Mesenchymal stem cell (in vitro differentiated cells and primary cell): ENCODE measurements at regions not wholly inside any gene's neighbourhood (a gene's known extent, or its start where the extent isn't known, plus 50 kb on each side); places are given as distances from the start of the nearest gene placed in this dataset. TPM values are rescaled to one million over a fixed set of nuclear protein-coding genes. Genes with fewer than 3 reads are reported as not detected.

Source experiments
- DNase-seq: peaks from one replicate; pipeline ENCODE4 v3.0.0-alpha.2; 2013
- H2AFZ ChIP-seq: one replicate; pipeline ENCODE4 v1.6.1; 2013; ENCODE audit warnings: low read depth, mild to moderate bottlenecking, control low read depth, inconsistent platforms, low read length, moderate library complexity
- H2AK5ac ChIP-seq: 2 replicates; pipeline ENCODE4 v1.6.1; 2013; ENCODE audit warnings: low read length, moderate library complexity, mild to moderate bottlenecking, inconsistent platforms; ENCODE audit not compliant: severe bottlenecking
- H2BK120ac ChIP-seq: one replicate; pipeline ENCODE4 v1.6.1; 2013; ENCODE audit warnings: low read depth, mild to moderate bottlenecking, inconsistent platforms, low read length, moderate library complexity
- H2BK12ac ChIP-seq, 2 experiments: one replicate each; pipeline ENCODE4 v1.6.1; 2013; ENCODE audit warnings: inconsistent platforms in 2 of 2, low read length in 2 of 2, mild to moderate bottlenecking in 2 of 2, moderate library complexity in 2 of 2, control low read depth in 1 of 2
- H2BK15ac ChIP-seq: one replicate; pipeline ENCODE4 v1.6.1; 2013; ENCODE audit warnings: mild to moderate bottlenecking, low read depth, inconsistent platforms; ENCODE audit not compliant: poor library complexity, severe bottlenecking
- H2BK5ac ChIP-seq: 2 replicates; pipeline ENCODE4 v1.6.1; 2013; ENCODE audit warnings: low read depth, mild to moderate bottlenecking, low read length, control low read depth, inconsistent platforms; ENCODE audit not compliant: poor library complexity, severe bottlenecking
- H3K14ac ChIP-seq, 2 experiments: one replicate each; pipeline ENCODE4 v1.6.1; 2013; ENCODE audit warnings: inconsistent platforms in 2 of 2, low read length in 2 of 2, control low read depth in 1 of 2, mild to moderate bottlenecking in 1 of 2, moderate library complexity in 1 of 2
- H3K18ac ChIP-seq, 2 experiments: one replicate each; pipeline ENCODE4 v1.6.1; 2013; ENCODE audit warnings: inconsistent platforms in 2 of 2, low read length in 2 of 2, control low read depth in 1 of 2, low read depth in 1 of 2, mild to moderate bottlenecking in 1 of 2
- H3K23ac ChIP-seq, 2 experiments: one replicate each; pipeline ENCODE4 v1.6.1; 2013; ENCODE audit warnings: inconsistent platforms in 2 of 2, low read length in 2 of 2, mild to moderate bottlenecking in 2 of 2, moderate library complexity in 2 of 2, control low read depth in 1 of 2
- H3K27ac ChIP-seq: 2 replicates; pipeline ENCODE4 v1.5.1; 2013; ENCODE audit warnings: mild to moderate bottlenecking, moderate library complexity, low read length, control low read depth, inconsistent platforms; ENCODE audit not compliant: poor library complexity, severe bottlenecking
- H3K27me3 ChIP-seq, 2 experiments: 2 replicates each; pipeline versions ENCODE4 v1.6.1 to v1.7.0; 2013; ENCODE audit warnings: low read length in 2 of 2, mild to moderate bottlenecking in 2 of 2, moderate library complexity in 2 of 2, control low read depth in 1 of 2, inconsistent platforms in 1 of 2; ENCODE audit not compliant: control insufficient read depth in 1 of 2, insufficient read depth in 1 of 2
- H3K36me3 ChIP-seq, 2 experiments: 2 replicates each; pipeline versions ENCODE4 v1.6.1 to v1.7.0; 2013; ENCODE audit warnings: low read length in 2 of 2, control low read depth in 1 of 2, inconsistent platforms in 1 of 2, low read depth in 1 of 2, mild to moderate bottlenecking in 1 of 2; ENCODE audit not compliant: insufficient read depth in 2 of 2, control insufficient read depth in 1 of 2
- H3K4ac ChIP-seq, 2 experiments: one replicate each; pipeline ENCODE4 v1.6.1; 2013; ENCODE audit warnings: inconsistent platforms in 2 of 2, low read length in 2 of 2, mild to moderate bottlenecking in 2 of 2, moderate library complexity in 2 of 2, control low read depth in 1 of 2, low read depth in 1 of 2
- H3K4me1 ChIP-seq: 2 replicates; pipeline ENCODE4 v1.6.1; 2013; ENCODE audit warnings: low read depth, low read length, control low read depth; ENCODE audit not compliant: control insufficient read depth, insufficient read depth
- H3K4me2 ChIP-seq: 2 replicates; pipeline ENCODE4 v1.6.1; 2013; ENCODE audit warnings: low read length, mild to moderate bottlenecking, inconsistent platforms; ENCODE audit not compliant: poor library complexity, severe bottlenecking
- H3K4me3 ChIP-seq, 2 experiments: 2 replicates each; pipeline versions ENCODE4 v1.5.1 to v1.7.0; 2013; ENCODE audit warnings: low read length in 2 of 2, mild to moderate bottlenecking in 2 of 2, control low read depth in 1 of 2, low read depth in 1 of 2; ENCODE audit not compliant: insufficient read depth in 1 of 2
- H3K79me1 ChIP-seq: replicated peaks from 2 replicates; pipeline ENCODE4 v1.6.1; 2013; ENCODE audit warnings: mild to moderate bottlenecking, control low read depth, low read length, inconsistent platforms; ENCODE audit not compliant: poor library complexity, severe bottlenecking
- H3K9ac ChIP-seq: 2 replicates; pipeline ENCODE4 v1.7.0; 2013; ENCODE audit warnings: mild to moderate bottlenecking, low read length, moderate library complexity
- H3K9me3 ChIP-seq: 2 replicates; pipeline ENCODE4 v1.7.0; 2013; ENCODE audit warnings: mild to moderate bottlenecking, low read length; ENCODE audit not compliant: control insufficient read depth
- H4K8ac ChIP-seq: one replicate; pipeline ENCODE4 v1.6.1; 2013; ENCODE audit warnings: inconsistent platforms, mild to moderate bottlenecking, low read length, moderate library complexity
- H4K91ac ChIP-seq: one replicate; pipeline ENCODE4 v1.6.1; 2013; ENCODE audit warnings: mild to moderate bottlenecking, low read length, inconsistent platforms
- WGBS: methylation state at CpG from one replicate; pipeline ENCODE4 v1.1.7; 2013; ENCODE audit warnings: mixed read lengths; 5-methylcytosine and 5-hydroxymethylcytosine counted together
- small RNA-seq: library from polyadenylated mRNA; stranded (forward); fragments of <200 nt; extraction: miRNeasy Mini kit (QIAGEN cat#:217004); gene quantifications from one replicate; pipeline ENCODE3, GENCODE V24; 2013; ENCODE audit warnings: low read depth

GRCh38 chr11:115555336-115556090, 51.3 kb upstream of the CADM1 start:
- H3K14ac ChIP-seq: no peak overlapping the region
- no peak overlapping the region for H2BK120ac ChIP-seq
- H2BK12ac ChIP-seq: no peak overlapping the region
- H2BK15ac ChIP-seq: no peak overlapping the region
- no peak overlapping the region for H3K27ac ChIP-seq
- no peaks in the 10 kb centered on the region for H3K27me3 ChIP-seq
- no peak overlapping the region for H3K18ac ChIP-seq
- H3K4me1 ChIP-seq: peaks cover under 1% of the 10 kb centered on the region
- no peak overlapping the region for H2AK5ac ChIP-seq
- no peak for DNase-seq
- no peaks in the 10 kb centered on the region for H3K79me1 ChIP-seq
- H3K4ac ChIP-seq: no peak overlapping the region
- no peak overlapping the region for H4K8ac ChIP-seq
- no peak overlapping the region for H3K4me3 ChIP-seq
- H2AFZ ChIP-seq: no peak overlapping the region
- no peaks in the 10 kb centered on the region for H3K9me3 ChIP-seq
- no peak overlapping the region for H4K91ac ChIP-seq
- H3K36me3 ChIP-seq: no peaks in the 10 kb centered on the region
- no peak overlapping the region for H2BK5ac ChIP-seq
- H3K23ac ChIP-seq: no peak overlapping the region
- WGBS: 69% methylated on average over 2 of the region's 3 CpGs
- no peak overlapping the region for H3K9ac ChIP-seq
- no peak overlapping the region for H3K4me2 ChIP-seq

Small RNA genes in the stretch of these regions (small RNA-seq; reads per million reads assigned to genes)
- gene AP000770.2: not detected
- gene RF01210: not detected
- not detected for gene RPL12P46
